HG02763 (cell line): ENCODE measurements at regions not wholly inside any gene's neighbourhood (a gene's known extent, or its start where the extent isn't known, plus 50 kb on each side); places are given as distances from the start of the nearest gene placed in this dataset.

Source experiments
- ATAC-seq: cut with Tn5 transposase; IDR thresholded peaks from one replicate; pipeline ENCODE4 v1.9.1; 2021; ENCODE audit warnings: mild to moderate bottlenecking, moderate library complexity; ENCODE audit not compliant: unreplicated experiment

GRCh38 chr3:43865887-43866528 lies 175.3 kb downstream of the ABHD5 start:
- no peak for ATAC-seq

DNA sequence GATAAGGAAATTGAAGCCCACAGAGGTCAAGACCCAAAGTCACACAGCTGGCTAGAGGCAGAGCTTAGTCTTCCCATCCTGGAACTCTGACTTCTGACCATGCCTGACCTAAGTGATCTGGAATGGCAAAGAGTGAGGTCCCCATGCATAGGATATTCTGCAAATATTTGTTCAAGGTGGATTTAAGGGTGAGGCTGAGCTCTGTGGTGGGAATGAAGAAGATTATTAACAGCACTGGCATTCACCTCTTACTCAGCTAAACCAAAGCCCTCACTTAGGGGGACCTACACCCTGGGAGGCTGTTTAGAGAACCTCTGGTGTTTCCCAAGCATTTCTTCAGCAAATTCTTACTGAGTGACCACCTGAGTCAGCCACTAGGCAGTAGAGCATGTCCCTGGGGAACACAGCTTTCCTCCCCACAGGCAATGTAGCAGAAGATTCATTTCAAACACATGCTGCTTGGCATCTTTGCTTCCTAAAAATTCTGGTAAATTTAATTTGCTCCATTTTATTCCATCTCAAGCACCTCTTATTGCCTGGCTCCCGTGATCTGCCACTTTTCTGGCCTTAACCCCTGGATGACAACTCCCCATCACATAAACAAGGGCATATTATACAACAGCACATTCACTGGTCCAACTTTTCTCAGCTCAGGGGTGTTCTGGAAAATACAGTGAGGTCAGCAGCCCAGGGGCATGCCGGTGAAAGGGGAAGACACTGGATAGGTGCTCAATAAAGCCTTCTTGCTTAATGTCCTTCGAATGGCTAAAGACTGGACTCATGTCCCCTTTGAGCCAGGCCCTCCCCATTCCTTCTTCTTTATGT lies 176.0 kb downstream of the ABHD5 start:
- ATAC-seq = no peak

GRCh38 chr3:43867436-43868072 lies 176.8 kb downstream of the ABHD5 start:
- no peak for ATAC-seq

DNA sequence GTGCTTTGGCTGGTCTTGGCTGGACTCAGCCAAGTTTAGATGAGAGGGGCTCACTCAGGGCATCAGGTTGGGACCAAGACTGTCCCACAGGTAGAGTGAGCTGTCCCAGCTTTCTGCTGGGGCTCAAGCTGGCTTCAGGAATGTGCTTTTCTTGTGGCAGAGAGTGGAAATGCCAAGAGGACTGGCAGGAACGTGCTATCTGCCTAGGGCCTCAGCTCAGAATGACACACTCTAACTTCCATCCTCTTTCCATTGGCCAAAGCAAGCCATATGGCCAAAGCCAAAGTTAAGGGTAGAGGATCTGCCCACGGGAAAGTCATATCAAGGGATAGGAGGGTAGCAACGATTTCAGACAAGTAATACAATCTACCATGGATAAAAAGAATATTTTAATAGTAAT lies 178.8 kb downstream of the ABHD5 start:
- no peak for ATAC-seq

GRCh38 chr3:43870120-43870519 lies 179.4 kb downstream of the ABHD5 start:
- ATAC-seq = no peak

GRCh38 chr3:43870844-43871626 lies 180.3 kb downstream of the ABHD5 start:
- no peak for ATAC-seq

DNA sequence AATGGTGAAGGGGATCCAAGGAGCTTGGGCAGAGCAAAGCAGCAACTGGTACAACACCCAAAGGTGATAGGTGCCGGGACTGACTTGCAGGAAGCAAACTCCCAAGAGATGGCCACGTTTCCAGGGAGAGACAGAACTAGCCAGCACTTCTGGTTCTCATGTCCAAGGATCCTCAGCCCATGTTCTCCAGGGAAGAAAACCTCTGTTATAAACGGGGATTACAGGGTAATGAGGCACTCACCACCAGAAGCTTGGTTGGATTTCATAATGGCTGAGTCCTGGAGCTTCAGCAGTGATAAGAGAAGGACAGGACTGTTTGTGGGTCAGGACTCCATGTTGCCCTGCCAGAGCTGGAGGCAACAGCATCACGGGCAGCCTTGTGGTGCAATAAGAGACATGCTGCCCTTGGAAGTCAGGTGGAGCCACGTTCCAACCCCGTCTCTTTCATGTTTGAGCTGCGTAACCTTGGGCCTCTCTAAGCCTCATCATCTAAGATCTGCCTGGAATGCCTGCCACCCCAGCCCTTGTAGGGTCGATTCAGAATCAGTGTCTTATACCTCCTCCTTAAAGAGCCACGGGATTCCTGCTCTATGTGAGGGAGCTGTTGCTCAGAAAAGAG lies 181.0 kb downstream of the ABHD5 start:
- no peak for ATAC-seq

DNA sequence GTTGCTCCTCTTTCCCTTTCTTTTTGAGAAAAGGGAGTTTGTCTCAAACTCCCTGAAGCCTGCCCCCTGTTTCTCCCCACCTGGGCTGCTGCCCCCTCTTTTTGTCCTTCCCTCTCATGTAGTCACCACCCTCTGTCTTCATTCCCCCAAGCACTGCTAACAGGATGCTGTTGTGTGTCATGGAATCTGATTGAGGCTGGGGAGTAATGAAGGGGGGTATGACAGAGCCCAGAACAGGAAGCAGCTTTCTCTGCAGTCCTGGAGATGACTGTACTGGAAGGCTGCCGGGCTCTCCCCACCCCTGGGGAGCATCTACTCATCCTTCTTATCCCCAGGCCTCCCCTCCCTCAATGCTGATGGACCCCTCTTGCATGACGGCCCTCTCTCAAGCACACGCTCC lies 181.6 kb downstream of the ABHD5 start:
- no peak for ATAC-seq

DNA sequence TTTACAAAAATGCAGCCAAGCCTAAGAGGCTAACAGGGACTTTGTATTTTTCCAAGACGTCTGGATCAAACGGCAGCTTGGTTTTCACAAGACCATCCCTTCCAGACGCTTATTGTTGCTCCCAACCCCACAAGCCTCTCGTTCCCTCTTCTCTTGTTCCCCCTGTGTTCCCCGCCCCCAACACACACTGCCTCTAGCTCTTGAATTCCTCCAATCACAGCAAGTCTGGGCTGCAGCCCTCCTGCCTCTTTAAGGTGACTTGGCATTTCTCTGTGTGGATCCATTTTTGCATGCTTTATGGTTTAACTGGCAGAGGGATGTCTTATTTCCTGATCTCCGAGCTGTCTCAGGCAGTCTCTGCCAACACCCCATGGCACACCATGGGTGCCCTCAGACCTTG lies 182.2 kb downstream of the ABHD5 start:
- ATAC-seq = no peak

GRCh38 chr3:43873723-43874122 lies 183.0 kb downstream of the ABHD5 start:
- ATAC-seq = no peak

- ATAC-seq = no peak
Observed at GRCh38 chr3:43874290-43874689, 183.6 kb downstream of the ABHD5 start.

- ATAC-seq = no peak
Observed at GRCh38 chr3:43874731-43875130, 184.0 kb downstream of the ABHD5 start.

GRCh38 chr3:43876648-43877047 lies 185.9 kb downstream of the ABHD5 start:
- no peak for ATAC-seq

DNA sequence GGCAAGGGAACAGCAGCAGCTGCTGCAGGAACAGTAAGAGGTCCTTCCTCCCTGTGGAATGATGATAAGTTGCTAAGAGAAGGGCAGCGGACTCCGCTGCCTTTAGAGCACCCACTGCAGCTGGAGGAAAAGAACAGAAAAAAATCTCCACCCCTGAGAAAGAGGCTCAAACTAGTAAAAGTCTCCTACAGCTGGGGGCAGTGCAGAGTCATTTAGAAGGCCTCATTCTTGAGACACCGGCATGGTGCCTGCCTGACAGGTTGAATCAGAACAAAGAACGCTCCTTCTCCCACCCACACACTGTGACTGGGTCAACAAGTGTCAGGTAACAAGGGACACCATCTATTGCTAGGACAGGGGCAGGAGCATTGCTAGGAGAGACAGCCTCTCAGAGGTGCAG lies 188.4 kb downstream of the ABHD5 start:
- ATAC-seq = no peak

DNA sequence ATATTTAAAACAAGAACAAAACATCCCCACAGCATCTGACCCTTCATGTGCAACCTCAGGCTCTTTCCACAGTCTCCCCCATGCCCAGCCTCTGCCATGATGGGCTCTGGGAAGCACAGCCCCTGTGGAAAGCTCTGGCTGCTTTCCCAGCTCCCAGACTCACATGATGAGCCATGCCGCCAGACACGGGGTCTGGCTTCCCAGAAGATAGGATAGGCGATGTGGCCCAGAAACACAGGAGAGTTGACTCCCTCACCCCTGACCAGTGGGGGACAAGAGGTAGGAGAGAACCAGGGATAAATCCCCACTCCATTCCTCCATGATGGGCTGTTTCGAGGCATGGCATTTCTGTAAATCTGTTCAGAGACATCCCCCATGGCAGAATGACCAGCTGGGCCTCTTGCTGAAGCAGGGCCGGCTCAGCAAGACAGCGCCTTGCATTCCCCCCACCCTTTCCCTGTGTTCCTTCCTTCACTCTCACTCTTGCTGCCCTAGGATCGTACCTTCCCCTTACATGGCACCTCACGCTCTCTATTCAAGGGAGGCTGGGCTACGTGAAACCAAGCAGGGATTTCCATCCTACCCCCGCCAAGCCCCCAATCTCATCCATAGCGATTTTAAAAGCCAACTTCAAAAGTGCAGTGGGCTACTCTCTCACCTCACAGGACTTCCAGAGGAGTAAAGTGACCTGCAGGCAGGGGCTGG lies 192.4 kb downstream of the ABHD5 start:
- ATAC-seq = no peak

DNA sequence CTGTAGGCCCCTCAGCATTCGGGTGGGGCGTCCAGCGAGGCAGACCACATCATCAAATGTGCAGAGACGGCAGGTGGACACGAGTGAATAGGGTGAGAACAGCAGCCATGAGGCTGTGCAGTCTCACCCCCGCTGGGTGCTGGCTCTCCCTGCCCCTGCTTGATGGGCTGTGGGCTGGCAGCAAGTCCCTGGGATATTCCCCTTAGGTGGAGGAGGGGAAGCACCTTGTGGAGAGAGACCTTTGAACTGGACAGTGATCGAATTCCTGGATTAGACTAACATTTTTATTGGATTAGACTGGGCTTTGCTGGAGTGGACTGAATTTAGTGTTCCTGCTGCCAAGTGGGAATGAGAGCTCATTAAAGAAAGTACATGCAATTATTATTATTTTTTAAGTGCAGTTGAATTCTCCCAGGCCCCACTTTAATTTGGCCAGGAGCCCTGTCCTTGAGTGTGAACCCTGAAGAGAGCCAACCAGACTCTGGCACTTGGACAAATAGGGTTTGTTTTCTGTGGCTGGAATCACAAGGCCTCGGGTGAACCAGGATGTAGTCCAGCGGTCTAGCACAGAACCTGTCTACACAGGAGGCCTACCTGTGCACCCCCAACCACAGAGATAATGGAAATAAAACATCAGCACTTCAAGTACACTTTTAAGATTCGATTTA lies 193.1 kb downstream of the ABHD5 start:
- ATAC-seq = no peak

DNA sequence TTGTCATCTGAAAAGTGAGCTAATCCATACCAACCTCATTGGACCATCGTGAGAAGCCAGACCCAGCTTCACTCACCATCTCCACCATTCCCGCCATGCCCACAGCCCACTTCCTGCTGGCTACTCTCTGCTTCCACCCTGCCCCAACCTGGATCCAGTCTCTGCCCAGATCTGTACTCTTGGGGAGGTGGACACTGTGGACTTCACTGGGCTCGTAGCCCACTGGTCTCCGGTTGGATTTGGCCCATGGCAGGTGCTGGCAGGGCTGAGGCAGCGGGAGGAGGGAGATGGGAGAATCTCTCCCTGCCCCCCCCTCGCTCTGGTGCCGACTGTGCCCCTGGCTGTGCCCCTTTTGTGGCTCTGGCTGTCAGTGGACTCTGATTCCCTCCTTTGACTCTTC lies 193.8 kb downstream of the ABHD5 start:
- no peak for ATAC-seq

- ATAC-seq = no peak
Observed at GRCh38 chr3:43885908-43886618, 195.3 kb downstream of the ABHD5 start.

GRCh38 chr3:43892061-43892460 lies 201.3 kb downstream of the ABHD5 start:
- ATAC-seq = no peak
